ENCODE measurements at regions not wholly inside any gene's neighbourhood (a gene's known extent, or its start where the extent isn't known, plus 50 kb on each side); places are given as distances from the start of the nearest gene placed in this dataset.

GRCh38 chr3:64888840-64889392 lies 201.1 kb upstream of the ADAMTS9 start:
- Mint-ChIP-seq H3K27me3 (no peaks in the 10 kb centered on the region), H3K4me3 (no peak overlapping the region), H3K27ac (no peak overlapping the region), H3K36me3 (no peaks in the 10 kb centered on the region), H3K9me3 (peaks cover 3 to 17% (median 8%) of the 10 kb centered on the region in 5 donors), H3K4me1 (no peaks in the 10 kb centered on the region)
- Histone ChIP-seq H3K4me3 (ENCODE audit: low read length) (no peak overlapping the region), H3K9me3 (ENCODE audit: low read length) (no peaks in the 10 kb centered on the region), H3K27me3 (ENCODE audit: insufficient read depth, low read length, poor library complexity, severe bottlenecking) (no peaks in the 10 kb centered on the region), H3K4me1 (ENCODE audit: insufficient read depth, low read length) (no peaks in the 10 kb centered on the region), H3K27ac (ENCODE audit: low read depth, low read length) (no peak overlapping the region), H3K36me3 (ENCODE audit: insufficient read depth, low read length) (no peaks in the 10 kb centered on the region)
- ChIA-PET CTCF (no interaction called here), POLR2A (no interaction called here)
- DNase-seq, result no peak

GRCh38 chr3:64888165-64888564 lies 200.4 kb upstream of the ADAMTS9 start:
- H3K36me3 Mint-ChIP-seq, result no peaks in the 10 kb centered on the region
- no peaks in the 10 kb centered on the region for H3K4me1 Mint-ChIP-seq
- Histone ChIP-seq H3K4me1 (ENCODE audit: insufficient read depth, low read length) (no peaks in the 10 kb centered on the region), H3K36me3 (ENCODE audit: insufficient read depth, low read length) (no peaks in the 10 kb centered on the region), H3K27me3 (ENCODE audit: insufficient read depth, low read length, poor library complexity, severe bottlenecking) (no peaks in the 10 kb centered on the region), H3K27ac (ENCODE audit: low read depth, low read length) (no peak overlapping the region), H3K4me3 (ENCODE audit: low read length) (no peak overlapping the region), H3K9me3 (ENCODE audit: low read length) (no peaks in the 10 kb centered on the region)
- no peak overlapping the region for H3K27ac Mint-ChIP-seq
- no peak overlapping the region for H3K4me3 Mint-ChIP-seq
- H3K27me3 Mint-ChIP-seq, result peaks cover 0 to 1% of the 10 kb centered on the region in 2 donors
- ChIA-PET POLR2A (no interaction called here), CTCF (no interaction called here)
- no peak for DNase-seq
- H3K9me3 Mint-ChIP-seq, result peaks cover 3 to 17% (median 8%) of the 10 kb centered on the region in 5 donors

- Mint-ChIP-seq H3K4me3 (no peak overlapping the region), H3K36me3 (peaks cover 0 to 1% (median 0%) of the 10 kb centered on the region in 3 donors), H3K9me3 (peaks cover 4 to 12% (median 6%) of the 10 kb centered on the region in 5 donors), H3K27me3 (peaks cover 0 to 1% of the 10 kb centered on the region in 2 donors), H3K27ac (no peak overlapping the region), H3K4me1 (no peaks in the 10 kb centered on the region)
- Histone ChIP-seq H3K9me3 (ENCODE audit: low read length) (no peaks in the 10 kb centered on the region), H3K4me3 (ENCODE audit: low read length) (no peak overlapping the region), H3K27ac (ENCODE audit: low read depth, low read length) (no peak overlapping the region), H3K36me3 (ENCODE audit: insufficient read depth, low read length) (no peaks in the 10 kb centered on the region), H3K27me3 (ENCODE audit: insufficient read depth, low read length, poor library complexity, severe bottlenecking) (no peaks in the 10 kb centered on the region), H3K4me1 (ENCODE audit: insufficient read depth, low read length) (no peaks in the 10 kb centered on the region)
- DNase-seq, result no peak
- ChIA-PET POLR2A (no interaction called here), CTCF (no interaction called here)
These were observed 197.3 kb upstream of the ADAMTS9 start for GRCh38 chr3:64885055-64885454.

- no peak overlapping the region for H3K4me3 ChIP-seq (ENCODE audit: low read length)
- no peak overlapping the region for H3K4me3 Mint-ChIP-seq
- DNase-seq, result no peak
- no peaks in the 10 kb centered on the region for H3K36me3 ChIP-seq (ENCODE audit: insufficient read depth, low read length)
- ChIA-PET CTCF (no interaction called here), POLR2A (no interaction called here)
- no peaks in the 10 kb centered on the region for H3K4me1 Mint-ChIP-seq
- H3K9me3 Mint-ChIP-seq, result peaks cover 4 to 12% (median 6%) of the 10 kb centered on the region in 5 donors
- peaks cover 0 to 1% of the 10 kb centered on the region in 2 donors for H3K27me3 Mint-ChIP-seq
- no peaks in the 10 kb centered on the region for H3K4me1 ChIP-seq (ENCODE audit: insufficient read depth, low read length)
- no peak overlapping the region for H3K27ac ChIP-seq (ENCODE audit: low read depth, low read length)
- no peaks in the 10 kb centered on the region for H3K27me3 ChIP-seq (ENCODE audit: insufficient read depth, low read length, poor library complexity, severe bottlenecking)
- no peaks in the 10 kb centered on the region for H3K9me3 ChIP-seq (ENCODE audit: low read length)
- H3K36me3 Mint-ChIP-seq, result peaks cover 0 to 1% (median 0%) of the 10 kb centered on the region in 3 donors
- no peak overlapping the region for H3K27ac Mint-ChIP-seq
These were observed 196.7 kb upstream of the ADAMTS9 start for GRCh38 chr3:64884536-64884935.

- Histone ChIP-seq H3K9me3 (ENCODE audit: low read length) (no peaks in the 10 kb centered on the region), H3K27me3 (ENCODE audit: insufficient read depth, low read length, poor library complexity, severe bottlenecking) (no peaks in the 10 kb centered on the region), H3K4me1 (ENCODE audit: insufficient read depth, low read length) (no peaks in the 10 kb centered on the region), H3K4me3 (ENCODE audit: low read length) (no peak overlapping the region), H3K36me3 (ENCODE audit: insufficient read depth, low read length) (no peaks in the 10 kb centered on the region), H3K27ac (ENCODE audit: low read depth, low read length) (no peak overlapping the region)
- Mint-ChIP-seq H3K36me3 (peaks cover 0 to 1% (median 0%) of the 10 kb centered on the region in 3 donors), H3K4me1 (no peaks in the 10 kb centered on the region), H3K4me3 (no peak overlapping the region), H3K9me3 (peaks cover 2 to 13% (median 5%) of the 10 kb centered on the region in 5 donors), H3K27ac (no peak overlapping the region), H3K27me3 (peaks cover 0 to 1% of the 10 kb centered on the region in 2 donors)
- no peak for DNase-seq
- ChIA-PET POLR2A (no interaction called here), CTCF (no interaction called here)
These were observed 193.1 kb upstream of the ADAMTS9 start for GRCh38 chr3:64880916-64881315.

- no peak overlapping the region for H3K4me3 Mint-ChIP-seq
- Histone ChIP-seq H3K9me3 (ENCODE audit: low read length) (no peaks in the 10 kb centered on the region), H3K4me3 (ENCODE audit: low read length) (no peak overlapping the region), H3K27me3 (ENCODE audit: insufficient read depth, low read length, poor library complexity, severe bottlenecking) (no peaks in the 10 kb centered on the region), H3K36me3 (ENCODE audit: insufficient read depth, low read length) (no peaks in the 10 kb centered on the region), H3K27ac (ENCODE audit: low read depth, low read length) (no peak overlapping the region), H3K4me1 (ENCODE audit: insufficient read depth, low read length) (no peaks in the 10 kb centered on the region)
- no peak overlapping the region for H3K27ac Mint-ChIP-seq
- H3K27me3 Mint-ChIP-seq, result peaks cover 0 to under 1% of the 10 kb centered on the region in 2 donors
- H3K4me1 Mint-ChIP-seq, result no peaks in the 10 kb centered on the region
- no peak for DNase-seq
- H3K9me3 Mint-ChIP-seq, result peaks cover 2 to 11% (median 3%) of the 10 kb centered on the region in 5 donors
- H3K36me3 Mint-ChIP-seq, result peaks cover 0 to 1% (median 0%) of the 10 kb centered on the region in 3 donors
- ChIA-PET CTCF (no interaction called here), POLR2A (no interaction called here)
These were observed 190.6 kb upstream of the ADAMTS9 start for GRCh38 chr3:64878362-64878761.

GRCh38 chr3:64873400-64873799 lies 185.6 kb upstream of the ADAMTS9 start:
- Histone ChIP-seq H3K36me3 (ENCODE audit: insufficient read depth, low read length) (no peaks in the 10 kb centered on the region), H3K27me3 (ENCODE audit: insufficient read depth, low read length, poor library complexity, severe bottlenecking) (no peaks in the 10 kb centered on the region), H3K4me1 (ENCODE audit: insufficient read depth, low read length) (no peaks in the 10 kb centered on the region), H3K4me3 (ENCODE audit: low read length) (no peak overlapping the region), H3K9me3 (ENCODE audit: low read length) (no peaks in the 10 kb centered on the region), H3K27ac (ENCODE audit: low read depth, low read length) (no peak overlapping the region)
- no peaks in the 10 kb centered on the region for H3K4me1 Mint-ChIP-seq
- no peaks in the 10 kb centered on the region for H3K27me3 Mint-ChIP-seq
- no peak overlapping the region for H3K27ac Mint-ChIP-seq
- peaks cover 0 to 13% (median 4%) of the 10 kb centered on the region in 5 donors for H3K9me3 Mint-ChIP-seq
- no peak for DNase-seq
- ChIA-PET CTCF (interaction anchor here (1.5 kb wide), 1 partner anchor 17 kb away, joined by 3 read pairs; no protein-coding TSS in a partner anchor), POLR2A (no interaction called here)
- no peak overlapping the region for H3K4me3 Mint-ChIP-seq
- no peaks in the 10 kb centered on the region for H3K36me3 Mint-ChIP-seq

GRCh38 chr3:64872345-64872744 lies 184.5 kb upstream of the ADAMTS9 start:
- no peak overlapping the region for H3K27ac Mint-ChIP-seq

More at GRCh38 chr3:64872345-64872744, 184.5 kb upstream of the ADAMTS9 start:
- DNase-seq, result no peak
- ChIA-PET POLR2A (no interaction called here), CTCF (no interaction called here)
- H3K4me1 ChIP-seq (ENCODE audit: insufficient read depth, low read length), result no peaks in the 10 kb centered on the region
- Mint-ChIP-seq H3K4me1 (no peaks in the 10 kb centered on the region), H3K27me3 (no peaks in the 10 kb centered on the region), H3K9me3 (peaks cover 0 to 20% (median 3%) of the 10 kb centered on the region in 5 donors), H3K4me3 (no peak overlapping the region), H3K36me3 (no peaks in the 10 kb centered on the region)
- no peaks in the 10 kb centered on the region for H3K27me3 ChIP-seq (ENCODE audit: insufficient read depth, low read length, poor library complexity, severe bottlenecking)
- H3K27ac ChIP-seq (ENCODE audit: low read depth, low read length), result no peak overlapping the region
- no peak overlapping the region for H3K4me3 ChIP-seq (ENCODE audit: low read length)
- H3K9me3 ChIP-seq (ENCODE audit: low read length), result no peaks in the 10 kb centered on the region
- H3K36me3 ChIP-seq (ENCODE audit: insufficient read depth, low read length), result no peaks in the 10 kb centered on the region
